WTC11 (cell line): ENCODE measurements at regions not wholly inside any gene's neighbourhood (a gene's known extent, or its start where the extent isn't known, plus 50 kb on each side); places are given as distances from the start of the nearest gene placed in this dataset.

ENCODE experiments used
- ATAC-seq: fragments of 200-7000 bp; cut with Tn5 transposase; 2 replicates; pipeline ENCODE4 v1.10.0; 2021; ENCODE audit warnings: mild to moderate bottlenecking, moderate library complexity
- CTCF ChIA-PET: fragments of 300-600 bp; sonication (Branson Sonifier 250); formaldehyde crosslinking; loops from one replicate; lab custom pipeline; 2021; ENCODE audit warnings: antibody characterized with exemption; lab: Charles Lee
- POLR2A ChIA-PET: fragments of 350-600 bp; sonication (Branson Sonifier 250); formaldehyde crosslinking; loops from one replicate; lab custom pipeline; 2021; ENCODE audit warnings: antibody characterized with exemption; lab: Charles Lee
- DNase-seq: peaks from one replicate; pipeline ENCODE4 v3.0.0; 2021; ENCODE audit warnings: low spot score
- H3K27ac Mint-ChIP-seq: 2 replicates; pipeline ENCODE4 v1.8.0; 2021; ENCODE audit warnings: mixed read lengths
- H3K27me3 Mint-ChIP-seq: 2 replicates; pipeline ENCODE4 v1.8.0; 2021; ENCODE audit warnings: low read depth, mild to moderate bottlenecking, moderate library complexity, mixed read lengths
- H3K36me3 Mint-ChIP-seq: 2 replicates; pipeline ENCODE4 v1.8.0; 2021; ENCODE audit warnings: mixed read lengths
- H3K4me1 Mint-ChIP-seq: 2 replicates; pipeline ENCODE4 v1.8.0; 2022; ENCODE audit warnings: mixed read lengths
- H3K4me3 Mint-ChIP-seq: 2 replicates; pipeline ENCODE4 v1.8.0; 2021; ENCODE audit warnings: mild to moderate bottlenecking, moderate library complexity, mixed read lengths
- H3K9me3 Mint-ChIP-seq: 2 replicates; pipeline ENCODE4 v1.8.0; 2021; ENCODE audit warnings: mixed read lengths
- AFF4 ChIP-seq: sonication (generic); formaldehyde crosslinking; IDR thresholded peaks from 2 replicates; pipeline ENCODE4 v1.8.1; 2023; ENCODE audit warnings: mild to moderate bottlenecking, missing genetic modification reagents, borderline replicate concordance
- ARID4B ChIP-seq: sonication (generic); formaldehyde crosslinking; IDR thresholded peaks from 2 replicates; pipeline ENCODE4 v1.8.0; 2023; ENCODE audit warnings: missing genetic modification reagents, mild to moderate bottlenecking, borderline replicate concordance
- ATF3 ChIP-seq: sonication (generic); formaldehyde crosslinking; conservative IDR thresholded peaks from 2 replicates; pipeline ENCODE4 v1.8.1; 2022; ENCODE audit warnings: mild to moderate bottlenecking, missing genetic modification reagents
- IRF1 ChIP-seq: sonication (generic); formaldehyde crosslinking; IDR thresholded peaks from 2 replicates; pipeline ENCODE4 v1.8.0; 2023; ENCODE audit warnings: missing genetic modification reagents
- MLX ChIP-seq: sonication (generic); formaldehyde crosslinking; IDR thresholded peaks from 2 replicates; pipeline ENCODE4 v1.8.1; 2023; ENCODE audit warnings: mild to moderate bottlenecking, missing genetic modification reagents, moderate library complexity
- NFYB ChIP-seq: sonication (generic); formaldehyde crosslinking; conservative IDR thresholded peaks from 2 replicates; pipeline ENCODE4 v1.8.0; 2022; ENCODE audit warnings: low read depth, missing genetic modification reagents
- RORB ChIP-seq: fragments of 250-450 bp; sonication (Bioruptor Pico); IDR thresholded peaks from 2 replicates; pipeline ENCODE4 v1.9.0; 2021; ENCODE audit warnings: mild to moderate bottlenecking
- SMAD4 ChIP-seq: sonication (generic); formaldehyde crosslinking; IDR thresholded peaks from 2 replicates; pipeline ENCODE4 v1.8.0; 2022; ENCODE audit warnings: mild to moderate bottlenecking, missing genetic modification reagents
- ZNF121 ChIP-seq: sonication (generic); formaldehyde crosslinking; IDR thresholded peaks from 2 replicates; pipeline ENCODE4 v1.8.0; 2023; ENCODE audit warnings: missing genetic modification reagents
- ZNF138 ChIP-seq: sonication (generic); formaldehyde crosslinking; conservative IDR thresholded peaks from 2 replicates; pipeline ENCODE4 v1.8.1; 2022; ENCODE audit warnings: mild to moderate bottlenecking, moderate library complexity, missing genetic modification reagents
- ZNF281 ChIP-seq: sonication (generic); formaldehyde crosslinking; IDR thresholded peaks from 2 replicates; pipeline ENCODE4 v1.8.0; 2023; ENCODE audit warnings: mild to moderate bottlenecking, missing genetic modification reagents
- TF ChIP-seq, protein P1 (sequence below): sonication (generic); formaldehyde crosslinking; IDR thresholded peaks from 2 replicates; pipeline ENCODE4 v1.8.1; 2022; ENCODE audit warnings: missing genetic modification reagents, borderline replicate concordance
- TF ChIP-seq, protein P2 (sequence below): fragments of 250-450 bp; sonication (Bioruptor Pico); IDR thresholded peaks from 2 replicates; pipeline ENCODE4 v1.9.0; 2021; ENCODE audit warnings: mild to moderate bottlenecking, borderline replicate concordance

DNA sequence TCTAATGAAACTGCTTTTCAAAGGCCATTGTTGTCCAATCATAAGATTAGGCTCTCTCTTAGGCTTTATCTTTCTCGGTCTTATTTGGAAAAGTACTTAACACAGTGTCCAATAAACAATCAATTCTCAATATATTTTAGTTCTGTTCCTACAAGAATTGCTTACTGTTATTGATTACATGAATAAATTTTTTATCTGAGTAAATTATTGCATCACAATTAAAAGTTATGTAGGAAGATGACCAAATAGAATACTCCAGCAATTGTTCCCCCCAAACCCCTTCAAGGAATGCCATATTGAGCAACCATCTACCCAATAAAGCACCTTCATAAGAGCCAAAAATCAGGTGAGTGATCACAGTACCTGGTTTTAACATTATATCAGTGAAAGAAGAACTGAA is 55.0 kb upstream of the RFX7 start (continued):
- TF ChIP-seq NFYB (CRISPR knock-in tag) (no peak), ARID4B (CRISPR knock-in tag) (no peak), AFF4 (CRISPR knock-in tag) (no peak), ATF3 (no peak)
- TF ChIP-seq, all 79 proteins: peak for 0

- peaks cover 4% of the 10 kb centered on the region for H3K4me1 Mint-ChIP-seq
- H3K4me3 Mint-ChIP-seq = no peak overlapping the region
- peak; percentile 38 for ATAC-seq
- no peak for DNase-seq
- peaks cover 3% of the 10 kb centered on the region; the same call in 1 of the 2 replicates for H3K9me3 Mint-ChIP-seq
- no peaks in the 10 kb centered on the region for H3K36me3 Mint-ChIP-seq
- ChIA-PET CTCF (interaction anchor here (0.6 to 2.8 kb wide), 15 partner anchors 10 to 195 kb away, joined by 3 to 13 read pairs (median 4); no protein-coding TSS in a partner anchor), POLR2A (no interaction called here)
- H3K27ac Mint-ChIP-seq = no peak overlapping the region
- no peaks in the 10 kb centered on the region for H3K27me3 Mint-ChIP-seq
- TF ChIP-seq ZNF121 (CRISPR knock-in tag) (no peak), ZNF281 (no peak), ZNF138 (CRISPR knock-in tag) (no peak), ATF3 (no peak), MLX (CRISPR knock-in tag) (no peak), SMAD4 (CRISPR knock-in tag) (no peak), RORB (CRISPR knock-in tag) (no peak), IRF1 (no peak)
- TF ChIP-seq, protein P1, sequence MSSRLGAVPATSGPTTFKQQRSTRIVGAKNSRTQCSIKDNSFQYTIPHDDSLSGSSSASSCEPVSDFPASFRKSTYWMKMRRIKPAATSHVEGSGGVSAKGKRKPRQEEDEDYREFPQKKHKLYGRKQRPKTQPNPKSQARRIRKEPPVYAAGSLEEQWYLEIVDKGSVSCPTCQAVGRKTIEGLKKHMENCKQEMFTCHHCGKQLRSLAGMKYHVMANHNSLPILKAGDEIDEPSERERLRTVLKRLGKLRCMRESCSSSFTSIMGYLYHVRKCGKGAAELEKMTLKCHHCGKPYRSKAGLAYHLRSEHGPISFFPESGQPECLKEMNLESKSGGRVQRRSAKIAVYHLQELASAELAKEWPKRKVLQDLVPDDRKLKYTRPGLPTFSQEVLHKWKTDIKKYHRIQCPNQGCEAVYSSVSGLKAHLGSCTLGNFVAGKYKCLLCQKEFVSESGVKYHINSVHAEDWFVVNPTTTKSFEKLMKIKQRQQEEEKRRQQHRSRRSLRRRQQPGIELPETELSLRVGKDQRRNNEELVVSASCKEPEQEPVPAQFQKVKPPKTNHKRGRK (CRISPR knock-in tag) = no peak
- TF ChIP-seq, protein P2, sequence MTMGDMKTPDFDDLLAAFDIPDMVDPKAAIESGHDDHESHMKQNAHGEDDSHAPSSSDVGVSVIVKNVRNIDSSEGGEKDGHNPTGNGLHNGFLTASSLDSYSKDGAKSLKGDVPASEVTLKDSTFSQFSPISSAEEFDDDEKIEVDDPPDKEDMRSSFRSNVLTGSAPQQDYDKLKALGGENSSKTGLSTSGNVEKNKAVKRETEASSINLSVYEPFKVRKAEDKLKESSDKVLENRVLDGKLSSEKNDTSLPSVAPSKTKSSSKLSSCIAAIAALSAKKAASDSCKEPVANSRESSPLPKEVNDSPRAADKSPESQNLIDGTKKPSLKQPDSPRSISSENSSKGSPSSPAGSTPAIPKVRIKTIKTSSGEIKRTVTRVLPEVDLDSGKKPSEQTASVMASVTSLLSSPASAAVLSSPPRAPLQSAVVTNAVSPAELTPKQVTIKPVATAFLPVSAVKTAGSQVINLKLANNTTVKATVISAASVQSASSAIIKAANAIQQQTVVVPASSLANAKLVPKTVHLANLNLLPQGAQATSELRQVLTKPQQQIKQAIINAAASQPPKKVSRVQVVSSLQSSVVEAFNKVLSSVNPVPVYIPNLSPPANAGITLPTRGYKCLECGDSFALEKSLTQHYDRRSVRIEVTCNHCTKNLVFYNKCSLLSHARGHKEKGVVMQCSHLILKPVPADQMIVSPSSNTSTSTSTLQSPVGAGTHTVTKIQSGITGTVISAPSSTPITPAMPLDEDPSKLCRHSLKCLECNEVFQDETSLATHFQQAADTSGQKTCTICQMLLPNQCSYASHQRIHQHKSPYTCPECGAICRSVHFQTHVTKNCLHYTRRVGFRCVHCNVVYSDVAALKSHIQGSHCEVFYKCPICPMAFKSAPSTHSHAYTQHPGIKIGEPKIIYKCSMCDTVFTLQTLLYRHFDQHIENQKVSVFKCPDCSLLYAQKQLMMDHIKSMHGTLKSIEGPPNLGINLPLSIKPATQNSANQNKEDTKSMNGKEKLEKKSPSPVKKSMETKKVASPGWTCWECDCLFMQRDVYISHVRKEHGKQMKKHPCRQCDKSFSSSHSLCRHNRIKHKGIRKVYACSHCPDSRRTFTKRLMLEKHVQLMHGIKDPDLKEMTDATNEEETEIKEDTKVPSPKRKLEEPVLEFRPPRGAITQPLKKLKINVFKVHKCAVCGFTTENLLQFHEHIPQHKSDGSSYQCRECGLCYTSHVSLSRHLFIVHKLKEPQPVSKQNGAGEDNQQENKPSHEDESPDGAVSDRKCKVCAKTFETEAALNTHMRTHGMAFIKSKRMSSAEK (CRISPR knock-in tag) = no peak
Observed at GRCh38 chr15:56295433-56295832, 51.8 kb upstream of the RFX7 start.
